ENCODE measurements at regions not wholly inside any gene's neighbourhood (a gene's known extent, or its start where the extent isn't known, plus 50 kb on each side); places are given as distances from the start of the nearest gene placed in this dataset. TPM values are rescaled to one million over a fixed set of nuclear protein-coding genes. Genes with fewer than 3 reads are reported as not detected.

Small RNAs in the stretch of these regions (small RNA-seq; reads per million reads assigned to genes)
- not detected for gene MTCO3P27 (ENCODE audit: low replicate concordance)
- gene MTND4LP31 (ENCODE audit: low replicate concordance) = not detected

Data from tongue (tissue), 1 donor.